Activated naive CD8-positive, alpha-beta T cell treated with anti-CD3 and anti-CD28 coated beads, Interleukin-2, amount 10 ng/mL, durations not matched to agents 7 days and 5 days (primary cell): ENCODE measurements at regions not wholly inside any gene's neighbourhood (a gene's known extent, or its start where the extent isn't known, plus 50 kb on each side); places are given as distances from the start of the nearest gene placed in this dataset.

Source experiments
- ATAC-seq: fragments of 150-1000 bp; cut with Tn5 transposase; one replicate; pipeline ENCODE4 v1.10.0; 2021; ENCODE audit warnings: low read depth, moderate library complexity
- POLR2A ChIA-PET: fragments of 350-600 bp; sonication (Branson Sonifier 250); formaldehyde crosslinking; loops from one replicate; lab custom pipeline; 2021; ENCODE audit warnings: antibody characterized with exemption; lab: Charles Lee
- DNase-seq: peaks from one replicate; pipeline ENCODE4 v3.0.0; 2021
- H3K27ac Mint-ChIP-seq: one replicate; pipeline ENCODE4 v1.8.0; 2022; ENCODE audit warnings: mild to moderate bottlenecking, mixed read lengths
- H3K27me3 Mint-ChIP-seq: one replicate; pipeline ENCODE4 v1.8.0; 2022; ENCODE audit warnings: mild to moderate bottlenecking, moderate library complexity, mixed read lengths
- H3K36me3 Mint-ChIP-seq: one replicate; pipeline ENCODE4 v1.8.0; 2021; ENCODE audit warnings: mild to moderate bottlenecking, mixed read lengths
- H3K4me1 Mint-ChIP-seq: one replicate; pipeline ENCODE4 v1.8.0; 2021; ENCODE audit warnings: mixed read lengths
- H3K4me3 Mint-ChIP-seq: one replicate; pipeline ENCODE4 v1.8.0; 2022; ENCODE audit warnings: mild to moderate bottlenecking, moderate library complexity, mixed read lengths
- H3K9me3 Mint-ChIP-seq: one replicate; pipeline ENCODE4 v1.8.0; 2021; ENCODE audit warnings: mixed read lengths

DNA sequence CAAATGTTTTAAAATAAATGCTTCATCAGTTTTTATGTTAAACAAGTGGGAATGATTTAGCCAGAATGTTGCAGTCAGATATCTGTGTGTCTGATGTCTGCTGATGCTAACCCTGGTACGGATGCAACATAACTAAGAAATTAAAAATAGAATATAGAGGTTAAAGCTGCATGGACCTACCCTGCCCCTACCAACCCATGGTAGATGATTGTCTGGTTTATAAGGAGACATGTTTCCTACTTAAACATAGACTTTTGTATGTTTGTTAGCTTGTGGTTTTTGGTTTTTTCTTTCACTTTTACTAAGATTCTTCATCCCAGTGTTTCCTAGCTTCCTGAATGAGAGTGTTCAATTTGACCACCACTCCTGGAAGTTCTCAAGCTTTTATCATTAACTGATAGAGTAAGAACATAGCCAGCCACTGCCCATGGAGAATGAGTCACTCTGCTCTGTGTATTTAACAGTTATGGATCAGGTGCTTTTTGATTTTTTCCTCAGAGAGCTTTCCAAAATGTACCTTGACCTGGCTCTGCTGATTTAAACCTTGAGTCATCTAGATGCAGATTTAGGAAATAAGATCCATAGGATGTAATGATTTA lies 70.7 kb upstream of the VEPH1 start:
- peaks cover 6% of the 10 kb centered on the region for H3K27me3 Mint-ChIP-seq
- H3K9me3 Mint-ChIP-seq, result no peaks in the 10 kb centered on the region
- H3K4me1 Mint-ChIP-seq, result no peaks in the 10 kb centered on the region
- H3K4me3 Mint-ChIP-seq, result no peak overlapping the region
- POLR2A ChIA-PET, result no interaction called here
- H3K36me3 Mint-ChIP-seq, result no peaks in the 10 kb centered on the region
- no peak for DNase-seq
- H3K27ac Mint-ChIP-seq, result no peak overlapping the region
- ATAC-seq, result no peak

DNA sequence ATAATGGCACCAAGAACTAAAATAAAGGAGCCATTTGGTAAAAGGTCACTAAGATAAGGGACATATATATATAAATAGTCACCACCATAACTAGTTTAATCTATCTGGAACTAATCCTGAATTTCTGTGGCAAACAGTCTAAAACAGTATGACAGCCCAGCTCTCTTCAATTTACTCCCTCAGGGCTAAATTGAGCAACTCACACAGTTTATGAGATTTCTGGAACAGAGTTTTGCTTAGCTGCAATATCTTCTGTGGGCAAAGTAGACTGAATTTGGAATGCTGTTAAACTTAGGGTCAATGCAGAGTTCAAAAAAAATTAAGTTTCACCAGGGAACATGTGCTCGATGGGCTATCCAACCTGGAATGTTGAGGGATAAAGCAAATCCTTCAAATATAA lies 70.1 kb upstream of the VEPH1 start:
- Mint-ChIP-seq H3K36me3 (no peaks in the 10 kb centered on the region), H3K9me3 (no peaks in the 10 kb centered on the region), H3K4me3 (no peak overlapping the region), H3K4me1 (no peaks in the 10 kb centered on the region), H3K27ac (no peak overlapping the region), H3K27me3 (peaks cover 6% of the 10 kb centered on the region)
- DNase-seq (no peak), ATAC-seq (no peak)
- POLR2A ChIA-PET, result no interaction called here

- Mint-ChIP-seq H3K4me3 (no peak overlapping the region), H3K27ac (no peak overlapping the region), H3K9me3 (no peaks in the 10 kb centered on the region), H3K36me3 (no peaks in the 10 kb centered on the region), H3K4me1 (no peaks in the 10 kb centered on the region), H3K27me3 (peaks cover 6% of the 10 kb centered on the region)
- POLR2A ChIA-PET, result no interaction called here
- ATAC-seq, result no peak
- DNase-seq, result no peak
Measured at GRCh38 chr3:157572559-157573270, 69.5 kb upstream of the VEPH1 start.

DNA sequence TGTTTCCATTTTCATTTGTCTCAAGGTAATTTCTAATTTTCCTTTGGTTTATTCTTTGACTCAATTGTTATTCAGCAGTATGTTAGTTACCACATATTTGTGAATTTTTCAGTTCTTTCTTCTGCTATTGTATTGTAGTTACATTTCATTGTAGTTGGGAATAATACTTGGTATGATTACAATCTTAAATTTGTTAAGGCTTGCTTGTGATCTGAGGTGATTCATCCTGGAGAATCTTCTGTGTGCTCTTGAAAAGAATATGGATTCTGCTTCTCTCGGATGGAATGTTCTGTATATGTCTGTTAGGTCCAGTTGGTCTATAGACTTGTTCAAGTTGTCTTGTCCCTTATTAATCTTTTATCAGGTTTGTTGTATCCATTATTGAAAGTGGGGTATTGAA lies 63.4 kb upstream of the VEPH1 start:
- Mint-ChIP-seq H3K27me3 (peaks cover 5% of the 10 kb centered on the region), H3K9me3 (no peaks in the 10 kb centered on the region), H3K4me1 (no peaks in the 10 kb centered on the region), H3K4me3 (no peak overlapping the region), H3K27ac (no peak overlapping the region), H3K36me3 (no peaks in the 10 kb centered on the region)
- POLR2A ChIA-PET, result no interaction called here
- no peak for DNase-seq
- no peak for ATAC-seq

DNA sequence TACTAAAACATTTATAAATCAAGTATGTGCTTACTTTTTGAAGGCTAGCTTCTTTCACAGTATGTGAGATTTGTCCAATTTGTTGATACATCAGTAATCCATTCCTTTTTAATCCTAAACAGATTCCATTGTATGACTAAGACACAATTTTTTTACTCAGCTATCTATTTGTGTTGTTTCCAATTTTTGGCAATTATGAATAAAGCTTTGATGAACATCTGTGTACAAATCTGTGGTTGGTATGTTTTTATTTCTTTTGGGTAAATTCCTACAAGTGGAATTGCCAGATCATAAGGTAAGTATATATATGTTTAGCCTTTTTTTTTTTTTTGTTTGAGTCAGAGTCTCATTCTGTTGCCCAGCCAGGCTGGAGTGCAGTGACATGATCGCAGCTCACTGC lies 56.2 kb upstream of the VEPH1 start:
- Mint-ChIP-seq H3K4me3 (no peak overlapping the region), H3K4me1 (no peaks in the 10 kb centered on the region), H3K9me3 (no peaks in the 10 kb centered on the region), H3K27me3 (peaks cover 23% of the 10 kb centered on the region), H3K27ac (no peak overlapping the region), H3K36me3 (no peaks in the 10 kb centered on the region)
- DNase-seq, result no peak
- no peak for ATAC-seq
- POLR2A ChIA-PET, result no interaction called here
